AG10803 (cell line): ENCODE measurements at regions not wholly inside any gene's neighbourhood (a gene's known extent, or its start where the extent isn't known, plus 50 kb on each side); places are given as distances from the start of the nearest gene placed in this dataset.
"Not testable (repeated sequence)": the region's sequence is repeated elsewhere in the genome, so short reads cannot be mapped to it uniquely, and the experiment has no call there.

Source experiments
- DNase-seq: peaks from one replicate; pipeline ENCODE4 v3.0.0; 2010; ENCODE audit warnings: low read depth
- H3K4me3 ChIP-seq: 2 replicates; pipeline ENCODE4 v1.5.1; 2011; ENCODE audit warnings: mild to moderate bottlenecking, low read length, control low read depth
- CTCF ChIP-seq: conservative IDR thresholded peaks from 2 replicates; pipeline ENCODE4 v1.5.1; 2011; ENCODE audit warnings: mild to moderate bottlenecking, low read length, control low read depth, inconsistent platforms

GRCh38 chr5:68862560-68862959, 231.3 kb upstream of the SLC30A5 start:
- DNase-seq: no peak
- no peak overlapping the region for H3K4me3 ChIP-seq
- no peak for TF ChIP-seq CTCF

GRCh38 chr5:68865192-68865591, 228.6 kb upstream of the SLC30A5 start:
- not testable (repeated sequence) for H3K4me3 ChIP-seq, DNase-seq

- no peak for DNase-seq
- no peak overlapping the region for H3K4me3 ChIP-seq
- no peak for TF ChIP-seq CTCF
These were observed 221.6 kb upstream of the SLC30A5 start for GRCh38 chr5:68872088-68872839.

GRCh38 chr5:68873198-68873597, 220.6 kb upstream of the SLC30A5 start:
- DNase-seq: no peak
- H3K4me3 ChIP-seq: no peak overlapping the region
- no peak for TF ChIP-seq CTCF

- DNase-seq: no peak
- no peak for TF ChIP-seq CTCF
- H3K4me3 ChIP-seq: no peak overlapping the region
These were observed 218.5 kb upstream of the SLC30A5 start for GRCh38 chr5:68875351-68875750.

GRCh38 chr5:68883436-68883835, 210.4 kb upstream of the SLC30A5 start:
- DNase-seq: no peak
- no peak overlapping the region for H3K4me3 ChIP-seq
- no peak for TF ChIP-seq CTCF

GRCh38 chr5:68884144-68884754, 209.6 kb upstream of the SLC30A5 start:
- TF ChIP-seq CTCF: no peak
- DNase-seq: no peak
- H3K4me3 ChIP-seq: no peak overlapping the region
